ENCODE measurements at regions not wholly inside any gene's neighbourhood (a gene's known extent, or its start where the extent isn't known, plus 50 kb on each side); places are given as distances from the start of the nearest gene placed in this dataset.
A peak's percentile ranks its signal among the peaks of the same experiment; 100 is the strongest.
"Not testable (repeated sequence)": the region's sequence is repeated elsewhere in the genome, so short reads cannot be mapped to it uniquely, and the experiment has no call there.

DNA sequence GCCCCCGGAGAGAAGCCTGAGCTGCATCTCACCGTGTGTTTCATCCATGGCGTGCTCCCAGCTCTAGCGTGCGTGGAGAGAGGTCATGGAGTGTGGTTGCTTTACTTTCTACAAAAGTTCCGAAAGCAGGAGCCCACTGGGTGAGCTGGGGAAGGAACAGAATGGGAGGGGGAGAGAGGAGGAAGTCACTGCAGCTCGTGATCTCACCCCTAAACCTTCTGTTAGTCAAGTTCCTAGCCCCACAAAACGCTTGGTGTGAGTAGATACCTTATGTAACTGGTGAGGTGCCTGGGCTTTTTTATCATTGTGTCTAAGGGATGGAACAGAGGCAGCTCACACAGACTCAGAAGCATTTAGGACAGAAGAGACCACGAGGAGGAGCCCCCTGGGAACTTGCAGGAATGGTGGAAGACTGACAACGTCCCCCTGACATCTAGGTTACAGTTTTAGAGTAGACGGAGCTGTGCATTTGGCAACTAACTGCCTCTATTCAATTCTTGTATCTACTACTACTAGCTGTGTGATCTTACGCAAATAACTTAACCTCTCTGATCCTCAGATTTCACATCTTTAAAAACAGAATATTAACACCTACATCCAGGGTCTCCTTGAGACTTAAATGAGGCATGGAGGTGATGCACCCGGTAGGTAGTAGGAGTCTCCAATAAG lies 123.3 kb downstream of the ARL4C start:
- DNase-seq = no peak

DNA sequence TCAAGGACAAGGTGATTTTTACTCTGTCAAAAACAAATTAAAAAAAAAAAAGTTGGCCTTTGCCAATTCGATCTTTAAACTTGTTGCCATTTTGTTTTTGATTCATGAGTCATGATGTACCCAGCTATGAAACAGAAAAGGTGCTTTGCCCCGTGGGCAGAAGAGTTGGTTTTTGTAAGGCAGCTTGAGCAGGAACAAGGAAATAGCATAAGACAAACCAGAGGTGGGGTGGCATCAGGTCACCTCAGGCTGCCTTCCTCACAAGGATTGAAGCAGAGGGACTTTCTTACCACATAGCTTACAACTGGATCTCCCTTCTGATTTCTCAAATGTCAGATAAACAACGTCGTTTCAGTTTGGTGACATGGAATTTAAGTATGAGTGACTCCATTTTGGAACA lies 123.8 kb downstream of the ARL4C start:
- no peak for DNase-seq

DNA sequence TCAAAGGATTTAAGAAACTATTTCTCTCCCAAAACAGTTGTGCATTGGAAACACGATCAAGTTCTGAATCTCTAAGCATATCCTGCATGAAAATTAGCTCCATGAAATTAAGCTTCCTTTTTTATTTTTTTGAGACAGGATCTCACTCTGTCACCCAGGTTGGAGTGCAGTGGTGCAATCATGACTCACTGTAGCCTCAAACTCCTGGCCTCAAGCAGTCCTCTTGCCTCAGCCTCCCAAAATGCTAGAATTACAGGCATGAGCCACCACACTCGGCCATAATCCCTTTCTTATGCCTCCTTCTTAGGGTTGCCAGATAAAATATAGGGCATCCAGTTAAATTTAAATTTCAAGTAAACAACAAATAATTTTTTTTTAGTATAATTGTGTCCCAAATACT lies 124.4 kb downstream of the ARL4C start:
- DNase-seq = no peak

DNA sequence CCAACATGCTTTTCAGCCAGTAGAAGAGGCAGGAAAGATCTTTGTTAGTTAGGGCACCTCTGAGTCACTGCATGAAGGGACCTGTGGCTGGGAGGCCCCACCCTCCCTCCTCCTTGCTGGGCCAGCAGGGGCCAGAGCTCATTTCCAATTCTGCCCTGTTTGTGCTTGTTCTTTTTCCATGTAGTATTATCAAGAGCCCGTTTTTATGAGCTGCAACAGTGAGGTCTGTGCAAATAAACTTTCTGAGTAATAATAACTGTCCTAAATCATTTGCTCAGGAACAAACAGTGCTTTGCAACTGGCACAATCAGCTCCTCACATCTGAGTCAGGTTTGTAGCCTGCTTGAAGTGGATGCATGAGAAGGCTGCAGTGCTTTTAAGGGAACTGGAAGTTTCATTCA lies 128.0 kb downstream of the ARL4C start:
- DNase-seq = peak; percentile 52

DNA sequence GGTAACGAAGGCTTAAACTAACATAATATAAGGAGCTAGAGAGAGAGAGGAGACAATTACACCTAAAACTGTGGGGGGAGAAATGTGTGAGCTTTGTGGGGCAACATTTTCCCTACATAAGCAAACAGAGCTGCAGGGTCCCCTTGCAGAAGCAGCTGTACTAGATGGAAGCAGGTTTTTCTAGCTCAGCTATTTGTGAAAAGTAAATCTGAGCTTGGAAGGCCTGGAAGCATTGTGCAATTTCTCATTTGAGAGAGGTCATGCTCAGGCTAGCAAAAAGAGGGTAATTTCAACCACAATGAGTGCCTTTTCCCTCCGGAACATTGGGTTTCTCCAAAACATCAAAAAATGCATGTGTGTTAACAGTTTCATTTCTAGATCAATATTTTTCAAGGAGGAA lies 130.0 kb downstream of the ARL4C start:
- DNase-seq = no peak

DNA sequence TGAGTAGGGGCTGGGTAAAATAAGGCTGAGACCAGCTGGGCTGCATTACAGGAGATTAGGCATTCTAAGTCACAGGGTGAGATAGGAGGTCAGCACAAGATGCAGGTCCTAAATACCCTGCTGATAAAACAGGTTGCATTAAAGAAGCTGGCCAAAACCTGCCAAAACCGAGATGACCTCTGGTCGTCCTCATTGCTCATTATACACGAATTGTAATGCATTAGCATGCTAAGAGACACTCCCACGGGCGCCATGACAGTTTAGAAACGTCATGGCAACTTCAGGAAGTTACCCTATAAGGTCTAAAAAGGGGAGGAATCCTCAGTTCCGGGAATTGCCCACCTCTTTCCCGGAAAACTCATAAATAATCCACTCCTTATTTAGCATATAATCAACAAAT lies 132.2 kb downstream of the ARL4C start:
- DNase-seq = no peak

DNA sequence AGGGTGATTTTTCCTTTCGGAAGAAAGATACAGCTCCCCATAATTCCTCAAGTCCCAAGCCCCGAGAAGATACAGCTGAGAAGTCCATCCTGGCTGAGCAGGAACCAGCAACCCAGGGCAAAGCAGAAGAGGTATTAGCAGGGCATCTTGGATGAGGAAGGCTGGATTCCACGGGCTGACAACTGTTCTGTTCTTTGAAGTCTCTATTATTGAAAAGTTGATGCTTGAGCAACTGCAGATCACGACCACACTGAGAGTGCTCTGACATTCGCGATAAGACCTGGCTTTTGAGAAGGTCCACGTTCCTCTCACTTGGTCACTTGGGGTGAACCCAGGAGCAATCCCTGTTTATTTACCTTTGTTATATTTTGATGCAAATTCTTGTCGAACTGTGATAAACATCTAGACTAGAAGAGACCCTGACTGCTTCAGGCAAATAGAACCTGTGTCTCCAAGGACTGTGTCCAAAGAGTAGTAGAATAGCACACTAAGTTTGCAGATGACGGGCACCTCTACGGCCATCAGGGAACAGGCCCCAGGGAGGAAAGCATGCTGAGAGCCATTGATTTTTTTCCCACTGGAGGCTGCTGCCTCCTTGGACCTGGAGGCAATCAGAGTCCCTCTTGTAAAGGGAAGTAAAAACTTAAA lies 133.1 kb downstream of the ARL4C start:
- no peak for DNase-seq

DNA sequence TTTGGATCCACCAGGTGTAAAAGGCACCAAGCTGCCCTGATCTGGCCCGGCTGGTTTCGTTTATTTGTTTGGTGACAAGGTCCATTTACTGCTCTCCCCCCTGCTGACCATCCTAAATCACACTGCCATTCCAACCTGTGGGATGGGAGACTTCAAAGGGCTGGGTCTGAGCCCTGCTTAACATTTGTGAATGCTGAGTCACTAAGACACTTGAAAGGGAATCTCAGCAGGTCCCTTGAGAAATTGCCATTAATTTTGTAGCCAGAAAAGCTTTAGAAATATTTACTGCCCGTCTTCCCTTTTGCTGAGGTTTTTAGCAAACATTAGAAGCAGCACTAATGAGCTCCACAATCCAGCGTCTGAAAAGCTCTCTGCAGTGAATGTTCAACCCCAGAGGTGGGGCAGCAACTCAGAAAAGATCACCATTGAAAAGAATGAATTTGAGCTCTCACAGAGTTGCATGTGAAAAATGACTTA lies 133.8 kb downstream of the ARL4C start:
- peak; percentile 63 for DNase-seq

DNA sequence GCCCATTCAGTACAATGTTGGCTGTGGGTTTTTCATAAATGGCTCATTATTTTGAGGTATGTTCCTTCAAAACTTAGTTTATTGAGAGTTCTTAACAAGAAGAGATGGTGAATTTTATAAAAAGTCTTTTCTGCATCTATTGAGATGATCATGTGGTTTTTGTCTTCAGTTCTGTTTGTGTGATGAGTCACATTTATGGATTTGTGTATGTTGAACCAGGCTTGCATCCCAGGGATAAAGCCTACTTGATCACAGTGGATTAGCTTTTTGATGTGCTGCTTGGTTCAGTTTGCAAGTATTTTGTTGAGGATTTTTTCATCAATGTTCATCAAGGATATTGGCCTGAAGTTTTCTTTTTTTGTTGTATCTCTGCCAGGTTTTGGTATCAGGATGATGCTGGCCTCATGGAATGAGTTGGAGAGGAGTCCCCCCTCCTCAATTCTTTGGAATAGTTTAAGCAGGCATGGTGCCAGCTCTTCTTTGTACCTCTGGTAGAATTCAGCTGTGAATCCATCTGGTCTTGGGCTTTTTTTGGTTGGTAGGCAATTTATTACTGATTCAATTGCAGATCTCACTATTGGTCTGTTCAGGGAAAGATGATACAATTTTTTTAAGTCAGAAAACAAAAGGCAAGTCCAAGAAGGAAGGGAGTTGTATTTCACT lies 136.4 kb downstream of the ARL4C start:
- DNase-seq = not testable (repeated sequence)

DNA sequence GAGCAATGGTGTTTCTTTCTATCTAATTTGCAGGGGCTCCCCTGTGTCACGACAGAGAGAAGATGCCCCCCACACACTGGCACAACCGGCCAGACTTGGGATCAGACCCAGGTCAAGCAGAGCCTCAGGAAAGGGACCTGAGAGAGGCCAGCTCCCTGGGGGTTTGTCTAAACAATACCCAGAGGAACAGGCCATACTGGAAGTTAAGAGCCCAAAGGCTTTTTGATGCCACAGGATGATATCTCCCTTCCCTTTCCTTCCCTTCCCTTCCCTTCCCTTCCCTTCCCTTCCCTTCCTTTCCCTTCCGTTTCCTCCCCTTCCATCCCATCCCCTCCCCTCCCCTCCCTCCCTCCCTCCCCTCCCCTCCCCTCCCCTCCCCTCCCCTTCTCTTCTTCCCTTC lies 139.2 kb downstream of the ARL4C start:
- DNase-seq = no peak

DNA sequence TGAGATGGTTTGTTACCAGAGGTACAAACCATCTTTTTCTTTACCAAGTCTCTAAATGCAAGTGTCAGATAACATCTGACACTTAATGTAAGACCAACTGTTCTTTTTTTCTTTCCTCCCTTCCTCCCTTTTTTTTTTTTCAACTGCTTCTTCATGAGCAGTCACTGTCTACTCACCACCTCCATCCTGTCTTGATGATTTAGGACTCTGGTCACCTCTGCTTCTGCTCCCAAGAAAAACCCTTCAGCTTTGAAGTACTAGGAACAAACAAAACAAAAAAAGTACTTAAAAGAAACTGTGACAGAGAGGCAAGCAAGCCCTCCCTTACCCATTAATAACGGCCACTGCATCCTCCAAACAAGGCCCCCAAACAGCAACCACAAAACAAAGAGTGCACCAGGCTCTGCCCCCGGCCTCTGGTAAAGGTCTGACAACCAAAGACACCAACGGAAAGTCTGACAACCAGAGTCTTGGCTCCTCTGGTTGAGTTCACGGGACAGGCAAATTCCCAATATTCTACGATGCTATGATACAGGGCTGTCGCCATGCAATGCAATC lies 141.0 kb downstream of the ARL4C start:
- no peak for DNase-seq

DNA sequence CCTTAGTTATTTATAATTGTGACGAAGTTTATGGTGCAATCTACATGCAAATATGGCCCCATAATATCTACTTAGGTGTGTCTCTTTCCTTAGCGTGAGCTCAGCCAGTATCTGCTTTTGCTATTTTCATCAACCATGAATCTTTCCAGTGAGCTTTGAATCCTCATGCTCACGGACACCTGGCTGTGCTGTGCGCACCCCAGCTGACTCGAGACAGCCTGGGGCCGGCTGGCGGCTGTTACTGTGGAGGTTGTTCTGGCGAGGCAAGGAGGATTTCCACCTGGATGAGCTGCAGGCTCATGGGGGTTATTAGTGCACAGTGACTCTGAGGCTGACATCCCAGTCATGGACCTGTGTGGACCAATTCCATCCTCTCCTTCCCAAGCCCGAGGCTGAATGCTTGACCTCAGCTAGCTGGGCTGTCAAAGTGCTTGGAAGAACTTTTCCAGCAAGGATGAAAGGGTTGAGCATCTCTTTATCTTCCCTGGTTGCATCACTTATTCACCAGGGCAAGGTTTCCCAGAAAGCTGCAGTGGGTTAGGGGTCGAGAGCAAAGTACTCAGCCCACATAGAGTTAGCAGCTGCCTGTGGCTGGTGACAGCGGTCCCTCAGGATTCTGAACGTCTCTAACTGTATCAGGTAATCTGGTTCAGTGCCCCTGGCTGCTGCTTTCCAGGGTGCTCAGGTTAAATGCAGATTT lies 141.7 kb downstream of the ARL4C start:
- no peak for DNase-seq

DNA sequence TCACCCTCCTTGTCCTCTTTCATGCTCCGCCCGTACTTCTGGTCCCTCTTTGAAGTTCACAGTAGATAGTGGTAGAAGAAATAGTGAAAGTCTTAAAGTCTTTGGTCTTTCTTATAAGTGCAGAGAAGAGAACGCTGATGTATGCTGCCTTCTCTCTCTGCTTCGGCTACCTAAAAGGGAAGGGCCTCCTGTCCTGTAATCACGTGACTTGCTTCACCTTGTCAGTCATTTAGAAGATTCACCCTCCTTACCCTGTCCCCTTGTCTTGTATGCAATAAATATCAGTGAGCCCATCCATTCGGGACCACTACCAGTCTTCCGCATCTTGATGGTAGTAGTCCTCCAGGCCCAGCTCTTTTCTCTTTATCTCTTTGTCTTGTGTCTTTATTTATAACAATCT lies 144.6 kb downstream of the ARL4C start:
- DNase-seq = no peak

DNA sequence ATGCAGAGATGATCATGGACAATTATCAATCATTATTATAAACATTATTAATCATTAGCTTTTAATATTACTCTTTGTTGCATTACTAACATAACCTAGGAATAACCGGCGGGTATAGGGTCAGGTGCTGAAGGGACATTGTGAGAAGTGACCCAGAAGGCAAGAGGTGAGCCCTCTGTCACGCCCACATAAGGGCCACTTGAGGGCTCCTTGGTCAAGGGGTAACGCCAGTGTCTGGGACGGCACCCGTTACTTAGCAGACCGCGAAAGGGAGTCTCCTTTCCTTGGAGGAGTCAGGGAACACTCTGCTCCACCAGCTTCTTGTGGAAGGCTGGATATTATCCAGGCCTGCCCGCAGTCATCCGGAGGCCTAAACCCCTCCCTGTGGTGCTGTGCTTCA lies 145.0 kb downstream of the ARL4C start:
- DNase-seq = not testable (repeated sequence)

DNA sequence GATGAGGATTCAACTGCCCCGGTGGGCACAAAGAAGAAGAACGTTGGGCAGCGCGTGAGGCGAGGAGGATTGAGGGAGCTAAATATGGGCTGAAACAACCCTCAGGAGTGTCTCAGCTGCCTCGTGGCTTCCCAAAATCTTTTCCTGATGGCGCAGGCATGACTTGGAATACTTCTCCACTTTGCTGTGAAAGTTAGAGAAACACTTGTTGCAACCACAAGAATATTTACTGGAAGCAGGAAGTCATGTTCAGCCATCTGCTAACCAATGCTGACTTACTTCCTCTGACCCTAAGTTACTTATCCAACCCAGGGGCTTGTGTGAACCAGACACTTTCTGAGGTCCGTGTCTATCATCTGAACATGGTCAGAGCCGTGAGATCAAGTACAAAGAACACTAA lies 148.8 kb downstream of the ARL4C start:
- no peak for DNase-seq

DNA sequence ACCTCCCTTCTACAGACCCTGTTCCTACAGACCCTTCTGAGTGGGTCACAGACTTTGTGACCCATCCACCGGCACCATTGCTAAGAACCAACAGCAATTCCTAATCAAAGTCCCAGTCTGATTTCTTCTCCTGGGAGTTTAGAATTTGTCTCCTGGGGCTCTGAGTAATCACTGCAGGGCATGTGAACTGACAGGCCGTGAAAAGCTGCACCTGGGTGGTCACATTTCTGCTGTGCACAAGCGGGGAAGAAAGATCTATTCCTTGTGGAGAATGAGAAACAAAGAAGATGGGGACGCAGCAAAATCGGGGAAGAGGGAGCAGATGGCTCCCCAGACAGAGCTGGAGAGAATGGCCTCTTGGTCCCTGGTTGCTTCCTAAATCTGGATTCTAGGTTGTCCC lies 151.0 kb downstream of the ARL4C start:
- no peak for DNase-seq

DNA sequence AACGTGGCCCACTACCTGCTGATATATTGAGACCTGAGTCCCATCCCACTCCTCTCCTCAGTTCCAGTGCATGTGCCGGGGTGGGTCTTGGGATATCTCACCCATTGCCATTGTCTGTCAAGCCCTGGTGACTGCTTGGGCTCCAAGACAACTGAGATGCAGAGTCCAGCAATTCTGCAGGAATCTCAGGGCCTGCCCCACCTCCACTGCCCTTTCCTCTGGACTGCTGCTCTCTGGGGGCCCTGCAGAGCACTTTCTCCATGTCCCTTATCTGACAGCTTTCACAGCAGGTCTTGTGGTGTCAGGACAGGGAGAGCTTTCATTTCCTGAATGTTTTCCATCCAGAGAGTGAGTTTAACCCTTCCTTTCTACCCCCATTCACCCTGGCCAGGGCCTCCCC lies 152.9 kb downstream of the ARL4C start:
- no peak for DNase-seq

DNA sequence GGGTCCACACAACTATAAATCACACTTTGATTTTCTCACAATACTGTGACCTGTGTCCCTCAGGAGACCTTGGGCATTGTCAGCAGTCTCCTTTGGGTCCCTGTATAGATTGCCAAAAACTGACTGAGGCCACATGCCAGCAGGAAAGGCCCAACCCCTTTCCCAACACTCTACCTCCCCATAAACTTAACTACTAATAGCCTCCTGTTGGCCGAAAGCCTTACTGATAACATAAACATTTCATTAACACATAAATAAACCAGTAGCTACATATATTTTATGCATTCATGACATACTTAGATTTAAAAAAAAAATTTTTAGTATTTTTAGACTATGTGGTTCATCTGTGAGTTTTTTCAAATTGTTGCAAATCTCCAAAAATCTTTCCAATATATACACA lies 153.5 kb downstream of the ARL4C start:
- no peak for DNase-seq

DNA sequence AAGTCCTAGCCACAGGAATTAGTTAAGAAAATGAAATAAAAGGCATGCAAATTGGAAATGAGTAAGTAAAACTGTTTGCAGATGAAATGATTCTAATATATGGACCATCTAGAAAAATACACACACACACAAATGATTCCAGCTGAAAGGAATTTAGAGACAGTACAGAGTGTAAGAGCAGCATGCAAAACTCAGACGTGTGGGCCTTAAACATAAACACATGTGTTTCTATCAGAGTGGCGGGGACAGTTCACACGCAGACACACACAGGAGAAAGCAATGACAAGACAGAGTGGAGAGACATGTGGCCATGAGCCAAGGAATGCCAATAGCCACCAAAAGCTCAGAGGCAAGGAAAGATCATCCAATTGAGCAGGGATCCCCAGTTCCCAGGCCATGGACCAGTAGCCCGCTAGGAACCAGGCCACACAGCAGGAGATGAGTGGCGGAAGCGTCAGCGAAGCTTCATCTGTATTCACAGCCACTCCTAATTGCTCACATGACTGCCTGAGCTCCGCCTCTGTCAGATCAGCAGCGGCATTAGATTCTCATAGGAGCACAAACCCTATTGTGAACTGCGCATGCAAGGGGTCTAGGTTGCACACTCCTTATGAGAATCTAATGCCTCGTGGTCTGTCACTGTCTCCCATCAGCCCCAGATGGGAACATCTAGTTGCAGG lies 155.4 kb downstream of the ARL4C start:
- DNase-seq = no peak

DNA sequence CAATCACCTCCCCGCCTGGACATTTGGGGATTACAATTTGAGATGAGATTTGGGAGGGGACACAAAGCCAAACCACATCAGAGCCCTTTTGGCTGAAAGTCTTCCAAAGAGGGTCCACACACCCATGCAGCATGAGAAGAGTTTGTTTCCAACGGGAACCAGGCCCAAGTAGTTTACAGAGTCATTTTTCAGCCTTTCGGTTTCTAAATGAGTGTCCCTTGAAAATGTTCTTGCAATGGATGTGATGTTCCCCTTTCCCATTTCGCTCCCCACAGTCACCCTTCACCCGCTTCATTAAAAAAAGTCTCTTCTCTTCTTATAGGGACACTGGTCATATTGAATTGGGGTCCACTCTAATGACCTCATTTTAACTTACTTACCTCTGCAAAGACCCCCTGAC lies 157.4 kb downstream of the ARL4C start:
- no peak for DNase-seq

DNA sequence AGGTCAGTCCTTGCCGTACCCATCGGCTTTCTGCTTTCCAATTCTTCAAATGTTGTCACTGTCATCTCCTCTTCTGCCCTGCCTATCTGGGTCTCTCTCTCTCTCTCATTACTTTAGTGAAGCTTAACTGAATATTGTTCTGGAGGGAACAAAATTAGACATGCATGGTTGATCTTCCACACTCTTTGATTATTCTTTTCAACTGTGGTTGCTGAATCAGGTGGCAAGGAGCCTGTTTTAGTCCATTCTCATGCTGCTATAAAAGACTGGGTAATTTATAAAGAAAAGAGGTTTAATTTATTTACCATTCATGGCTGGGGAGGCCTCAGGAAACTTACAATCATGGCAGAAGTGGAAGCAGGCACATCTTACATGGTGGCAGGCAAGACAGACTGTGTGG lies 157.9 kb downstream of the ARL4C start:
- DNase-seq = no peak

DNA sequence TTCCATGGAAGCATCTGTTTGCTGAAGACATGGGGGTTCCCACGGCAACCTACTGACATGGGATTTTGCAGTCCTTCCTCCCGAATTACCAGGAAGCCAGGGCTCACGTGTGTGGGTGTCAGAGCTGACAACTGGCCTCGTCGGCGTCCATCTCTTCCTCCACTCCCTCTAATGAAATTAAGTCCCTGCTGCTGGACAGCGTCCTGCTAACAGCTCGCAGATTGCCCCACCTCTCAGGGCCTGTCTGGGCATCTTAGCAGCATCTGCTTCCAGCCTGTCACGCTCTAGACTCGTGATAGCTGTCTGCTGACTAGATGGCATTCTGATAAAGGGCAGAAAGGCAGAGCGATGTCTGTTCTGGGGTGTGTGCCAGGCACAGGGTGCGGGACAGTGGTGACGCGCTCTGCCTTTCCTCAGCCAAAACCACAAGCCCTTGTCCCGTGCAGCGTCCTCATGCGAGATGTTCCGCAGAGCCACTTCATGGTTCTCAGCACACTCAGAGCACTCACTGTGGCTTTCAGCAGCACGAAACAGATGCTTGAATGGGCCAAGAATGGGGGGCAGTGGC lies 161.1 kb downstream of the ARL4C start:
- DNase-seq = no peak

DNA sequence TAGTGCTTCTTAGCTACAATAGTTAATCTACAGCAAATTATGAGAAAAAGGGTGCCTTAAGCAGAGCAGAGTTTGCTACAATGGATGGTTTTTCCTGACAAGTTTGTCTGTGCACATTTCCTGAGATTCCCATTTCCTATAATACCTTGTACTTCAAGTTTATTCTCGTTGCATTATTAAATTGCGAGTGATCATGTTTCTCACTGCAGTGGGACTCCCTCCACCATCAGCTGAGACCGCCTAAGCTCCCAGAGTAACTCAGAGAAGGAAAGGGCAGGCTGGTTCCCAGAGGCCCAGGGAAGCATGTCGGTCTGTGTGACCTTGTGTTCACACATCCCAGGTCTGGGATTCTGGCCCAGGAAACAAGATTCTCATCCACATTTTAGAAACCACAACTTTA lies 162.1 kb downstream of the ARL4C start:
- no peak for DNase-seq
